Caki2 (cell line): ENCODE measurements at regions not wholly inside any gene's neighbourhood (a gene's known extent, or its start where the extent isn't known, plus 50 kb on each side); places are given as distances from the start of the nearest gene placed in this dataset.
A peak's percentile ranks its signal among the peaks of the same experiment; 100 is the strongest.

ENCODE experiments used
- DNase-seq: peaks from one replicate; pipeline ENCODE4 v3.0.0-alpha.2; 2015; ENCODE audit warnings: low read depth
- in situ Hi-C: cut with HindIII; loops from 2 replicates; pipeline ENCODE4 v1.10.0; 2016; ENCODE audit warnings: low sequenced_read_pairs, low pct_unique_long_range_greater_than_20kb, mixed read lengths

DNA sequence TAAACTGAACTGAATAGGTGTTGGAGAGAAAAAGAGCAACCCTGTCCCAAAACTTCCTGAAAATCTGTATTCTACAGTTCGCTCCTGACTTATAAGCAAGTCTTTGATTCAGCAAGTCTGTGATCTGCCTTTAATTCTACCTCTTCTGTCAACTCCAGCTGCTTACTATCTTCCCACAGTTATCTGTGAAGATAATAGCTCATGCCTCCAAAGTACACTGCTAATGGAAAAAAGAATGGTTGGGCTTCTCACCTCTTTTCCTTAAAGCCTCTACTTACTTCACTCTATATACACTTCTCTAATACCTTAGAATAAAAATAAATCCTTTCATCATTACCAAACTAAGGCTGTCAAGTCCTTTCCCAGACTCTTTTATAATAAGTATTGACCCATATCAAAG, 391.5 kb upstream of the MIR17HG start:
- no peak for DNase-seq
- in situ Hi-C loops: no loop called here

GRCh38 chr13:90958866-90959265, 388.6 kb upstream of the MIR17HG start:
- DNase-seq: no peak
- in situ Hi-C loops: no loop called here

DNA sequence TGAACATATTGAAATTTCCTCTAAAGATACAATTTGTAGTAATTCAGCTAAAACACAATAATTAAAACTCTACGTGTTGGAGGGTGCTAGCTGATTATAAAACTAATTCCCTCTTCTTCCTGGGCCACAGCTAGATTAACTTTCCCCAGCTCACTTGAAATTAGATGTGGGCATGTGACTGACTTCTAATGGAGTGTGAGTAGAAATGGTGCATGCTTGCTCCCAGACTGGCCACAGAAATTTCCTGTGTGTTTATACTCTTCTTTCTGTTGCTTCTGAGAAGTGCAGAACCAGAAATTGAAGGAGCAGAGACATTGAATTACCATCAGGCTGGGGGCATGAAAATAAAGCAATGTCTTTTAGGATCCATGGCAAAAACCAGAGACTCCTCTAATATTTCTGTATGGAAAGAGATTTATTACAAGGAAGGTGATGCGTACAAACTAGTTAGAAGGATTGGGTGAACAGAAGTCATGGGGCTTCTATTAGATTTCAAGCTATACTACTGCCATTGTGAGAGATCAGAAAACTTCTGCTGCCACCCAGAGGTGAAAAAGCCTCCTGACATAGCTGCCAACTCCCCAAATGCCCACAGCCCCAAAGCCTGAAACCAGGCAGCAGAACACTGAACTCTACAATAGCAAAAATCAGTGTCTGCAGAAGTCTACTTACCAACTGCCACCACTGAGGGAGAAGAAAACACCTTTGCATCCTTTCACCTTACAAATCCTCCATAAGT, 379.2 kb upstream of the MIR17HG start:
- peak; percentile 30 for DNase-seq
- in situ Hi-C loops: no loop called here

GRCh38 chr13:90974249-90974975, 373.1 kb upstream of the MIR17HG start:
- no peak for DNase-seq
- in situ Hi-C loops: no loop called here

DNA sequence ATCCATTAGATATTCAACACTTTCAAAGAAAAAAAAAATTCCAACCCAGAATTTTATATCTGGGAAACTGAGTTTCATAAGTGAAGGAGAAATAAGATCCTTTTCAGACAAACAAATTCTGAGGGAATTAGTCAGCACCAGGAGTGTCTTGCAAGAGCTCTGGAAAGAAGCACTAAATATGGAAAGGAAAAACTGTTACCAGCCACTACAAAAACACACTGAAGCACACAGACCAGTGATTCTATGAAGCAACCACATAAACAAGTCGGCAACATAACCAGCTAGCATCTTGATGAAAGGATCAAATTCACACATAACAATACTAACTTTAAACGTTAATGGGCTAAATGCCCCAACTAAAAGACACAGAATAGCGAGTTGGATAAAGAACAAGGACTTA, 368.4 kb upstream of the MIR17HG start:
- in situ Hi-C loops: no loop called here

GRCh38 chr13:90984756-90985155, 362.7 kb upstream of the MIR17HG start:
- in situ Hi-C loops: no loop called here
- DNase-seq: no peak

More for the DNA sequence above, 368.4 kb upstream of the MIR17HG start:
- no peak for DNase-seq

- in situ Hi-C loops: no loop called here
- DNase-seq: no peak
These were observed 352.5 kb upstream of the MIR17HG start for GRCh38 chr13:90995001-90995400.

DNA sequence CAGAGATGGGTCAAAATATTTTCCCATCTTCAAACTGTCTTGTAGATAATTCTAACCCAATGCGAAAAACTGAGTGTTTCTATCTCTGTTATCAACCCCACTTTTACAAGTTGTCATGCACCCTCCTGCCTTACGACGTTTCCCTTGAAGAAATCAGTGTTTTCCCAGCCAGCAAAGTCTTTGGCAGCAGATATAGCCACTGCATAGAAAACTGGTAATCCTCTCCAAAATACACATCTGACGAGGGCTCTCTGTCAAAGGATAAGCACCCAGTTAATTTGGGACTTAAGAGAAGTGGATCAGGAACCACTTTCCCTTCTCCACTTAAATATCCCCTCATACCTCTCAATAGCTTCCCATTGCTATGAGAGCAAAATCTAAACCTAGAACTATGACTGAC, 351.9 kb upstream of the MIR17HG start:
- no peak for DNase-seq
- in situ Hi-C loops: no loop called here

DNA sequence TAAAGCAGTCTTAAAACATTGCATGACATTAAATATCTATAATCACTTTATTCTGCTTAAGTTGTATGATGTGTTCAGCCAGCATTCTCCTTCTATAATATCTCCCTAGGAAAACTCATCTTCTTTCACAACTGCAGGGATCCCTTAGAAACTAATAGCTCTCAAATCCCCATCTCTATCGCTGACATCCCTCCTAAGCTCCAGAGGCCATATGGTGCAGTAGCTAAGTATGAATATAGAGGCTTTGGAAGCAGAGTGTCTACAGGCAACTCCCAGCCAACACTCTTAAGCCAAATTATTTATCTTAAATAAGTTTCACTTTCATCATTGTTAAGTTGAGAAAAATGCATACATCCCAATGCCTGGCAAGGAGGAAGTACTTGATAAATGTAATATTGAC, 349.5 kb upstream of the MIR17HG start:
- in situ Hi-C loops: no loop called here
- no peak for DNase-seq

- in situ Hi-C loops: no loop called here
- DNase-seq: no peak
These were observed 348.1 kb upstream of the MIR17HG start for GRCh38 chr13:90999401-90999800.

DNA sequence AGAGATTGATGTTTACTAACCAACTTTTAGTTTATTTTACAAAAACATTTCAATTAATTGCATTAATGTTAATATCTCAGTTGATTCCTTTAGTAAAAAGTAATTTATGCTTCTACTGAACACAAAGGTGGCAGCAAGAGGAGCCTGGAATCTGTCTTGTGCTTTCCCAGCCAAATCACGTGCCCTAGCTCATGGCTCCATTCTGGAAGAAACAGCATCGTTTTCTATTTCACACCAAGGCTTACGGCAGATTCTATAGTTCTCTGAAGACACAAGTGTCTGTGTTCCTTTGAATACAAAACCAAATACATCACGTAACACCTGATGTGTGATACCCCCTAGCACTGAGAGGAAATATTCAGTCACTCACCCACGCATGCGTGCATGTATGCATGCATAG, 346.1 kb upstream of the MIR17HG start:
- in situ Hi-C loops: no loop called here
- DNase-seq: no peak

GRCh38 chr13:91014696-91015095, 332.8 kb upstream of the MIR17HG start:
- in situ Hi-C loops: no loop called here

DNA sequence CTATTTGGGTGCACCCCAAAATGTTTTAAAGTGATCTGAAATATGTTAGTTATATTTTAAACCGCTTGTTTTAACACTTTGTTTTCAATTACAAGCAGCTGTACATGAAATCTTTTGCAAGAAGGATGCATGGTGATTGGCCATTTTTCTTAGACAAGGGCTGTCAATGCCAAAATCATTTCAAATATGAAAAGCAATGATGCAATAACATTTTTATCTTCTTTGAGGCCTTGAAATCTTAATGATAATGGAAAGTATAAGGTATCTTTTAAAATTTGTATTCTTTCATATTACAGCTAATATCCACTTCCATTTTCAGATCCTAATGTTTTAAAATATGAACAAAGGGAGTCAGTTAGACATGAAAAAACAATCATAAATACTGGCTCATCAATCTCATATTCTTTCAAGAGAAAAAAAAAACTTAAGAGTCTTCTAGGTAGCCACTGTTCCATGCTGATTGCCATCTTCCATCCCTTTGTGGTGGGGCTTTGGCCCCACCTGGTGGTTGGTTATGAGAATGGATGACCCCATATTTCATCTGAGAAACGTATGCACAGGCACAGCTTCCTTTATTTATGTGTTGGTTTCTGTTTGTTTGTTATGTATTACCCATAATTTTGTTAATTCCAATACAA, 330.3 kb upstream of the MIR17HG start:
- in situ Hi-C loops: no loop called here
- DNase-seq: no peak

More at GRCh38 chr13:91014696-91015095, 332.8 kb upstream of the MIR17HG start:
- no peak for DNase-seq

GRCh38 chr13:91017669-91018053, 329.8 kb upstream of the MIR17HG start:
- peak; percentile 52 for DNase-seq
- in situ Hi-C loops: no loop called here

GRCh38 chr13:91020461-91021034, 326.9 kb upstream of the MIR17HG start:
- in situ Hi-C loops: no loop called here
- DNase-seq: no peak

DNA sequence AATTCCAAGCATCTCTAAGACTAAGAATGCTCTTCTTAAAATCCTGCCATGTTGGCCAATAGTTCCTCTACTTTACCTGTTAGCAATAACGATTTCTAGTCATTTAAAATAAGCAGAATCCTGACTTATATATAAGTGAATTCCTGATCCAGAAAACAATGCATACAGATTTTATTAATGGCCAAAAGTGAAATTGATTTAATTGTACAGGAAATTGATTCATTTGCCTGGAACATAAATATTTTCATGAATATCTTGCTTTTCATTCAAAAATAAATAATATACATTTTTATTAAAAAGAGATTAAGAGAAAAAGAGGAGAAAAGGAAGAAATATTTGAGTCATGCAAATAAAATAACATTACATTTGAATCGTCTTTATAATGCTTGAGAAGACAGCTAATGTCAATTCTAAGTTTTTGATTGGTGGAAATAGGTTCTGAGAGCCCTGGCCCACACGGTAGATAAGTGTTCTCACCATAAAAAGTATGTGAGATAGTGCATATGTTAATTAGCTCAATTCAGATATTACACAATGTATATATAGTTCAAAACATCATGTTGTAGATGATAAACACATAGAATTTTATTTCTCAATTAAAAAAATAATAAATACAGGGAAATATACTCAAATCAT, 323.2 kb upstream of the MIR17HG start:
- no peak for DNase-seq
- in situ Hi-C loops: no loop called here

DNA sequence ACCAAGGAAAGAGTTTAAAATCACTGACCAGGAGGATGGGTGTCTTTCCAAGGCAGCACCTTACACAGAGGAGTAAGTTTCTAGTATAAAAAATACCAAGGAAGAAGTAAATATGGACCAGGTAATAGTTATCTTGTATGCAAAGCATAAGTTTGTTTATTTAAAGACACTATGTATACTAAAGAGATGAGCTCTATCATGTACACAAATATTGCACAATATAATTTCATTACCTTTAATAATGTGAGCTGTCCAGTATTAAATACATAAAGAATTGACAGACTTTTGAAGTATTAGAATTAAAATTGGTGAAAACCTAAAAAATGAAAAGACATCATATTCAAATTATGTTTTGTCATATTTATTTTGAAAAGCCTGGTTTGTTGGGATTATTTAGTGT, 322.0 kb upstream of the MIR17HG start:
- DNase-seq: no peak
- in situ Hi-C loops: no loop called here

GRCh38 chr13:91031508-91031907, 316.0 kb upstream of the MIR17HG start:
- in situ Hi-C loops: no loop called here
- DNase-seq: no peak

DNA sequence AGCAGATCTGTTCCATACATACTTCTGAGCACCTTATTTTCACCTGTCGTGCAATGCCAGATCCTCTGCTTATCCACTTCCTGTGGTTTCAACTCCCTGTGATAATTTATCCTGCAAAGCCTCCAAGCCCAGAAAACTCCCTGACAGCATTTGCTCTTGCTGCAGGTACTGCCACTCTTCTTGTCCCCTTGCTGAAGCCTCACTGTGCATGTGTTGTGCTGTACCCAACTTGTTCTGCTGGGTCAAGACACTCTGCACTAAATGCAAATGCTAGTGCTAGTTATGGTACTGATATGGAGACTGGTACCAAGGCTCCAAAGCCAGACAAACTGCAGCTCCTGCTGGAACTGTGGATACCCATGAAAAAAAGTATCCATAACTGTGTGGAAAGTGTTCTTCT, 315.4 kb upstream of the MIR17HG start:
- in situ Hi-C loops: no loop called here
- no peak for DNase-seq
